DMS114 treated with DMSO at 0.1 percent for 48 hours (cell line): ENCODE measurements at regions not wholly inside any gene's neighbourhood (a gene's known extent, or its start where the extent isn't known, plus 50 kb on each side); places are given as distances from the start of the nearest gene placed in this dataset.

ENCODE experiments used
- DNase-seq: peaks from one replicate; lab custom pipeline; 2025; ENCODE audit not compliant: unreplicated experiment; lab: John Stamatoyannopoulos, UW

- no peak for DNase-seq
Observed at GRCh38 chr20:10802236-10802635, 128.4 kb upstream of the JAG1 start.

DNA sequence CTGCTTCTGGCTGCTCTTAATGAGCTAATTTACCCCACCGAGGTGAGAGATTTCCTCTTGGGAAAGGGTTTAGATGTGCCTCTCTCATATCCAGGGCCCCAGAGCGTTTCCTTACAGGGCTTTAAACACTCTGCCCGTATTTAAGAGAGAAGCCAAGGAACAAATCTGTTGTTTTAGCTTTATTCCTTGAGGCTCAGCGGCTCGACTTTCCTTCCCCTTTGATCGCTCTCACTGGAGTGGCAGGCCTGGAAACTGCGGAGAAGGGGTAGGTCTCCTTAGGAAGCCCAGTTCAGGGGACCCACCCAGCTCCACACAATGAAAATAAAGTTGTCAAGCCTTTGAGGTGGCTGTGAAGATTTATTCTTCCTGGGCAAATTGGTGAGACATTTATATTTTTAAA is 132.0 kb upstream of the JAG1 start:
- DNase-seq = no peak

GRCh38 chr20:10806539-10806938 is 132.7 kb upstream of the JAG1 start:
- no peak for DNase-seq

DNA sequence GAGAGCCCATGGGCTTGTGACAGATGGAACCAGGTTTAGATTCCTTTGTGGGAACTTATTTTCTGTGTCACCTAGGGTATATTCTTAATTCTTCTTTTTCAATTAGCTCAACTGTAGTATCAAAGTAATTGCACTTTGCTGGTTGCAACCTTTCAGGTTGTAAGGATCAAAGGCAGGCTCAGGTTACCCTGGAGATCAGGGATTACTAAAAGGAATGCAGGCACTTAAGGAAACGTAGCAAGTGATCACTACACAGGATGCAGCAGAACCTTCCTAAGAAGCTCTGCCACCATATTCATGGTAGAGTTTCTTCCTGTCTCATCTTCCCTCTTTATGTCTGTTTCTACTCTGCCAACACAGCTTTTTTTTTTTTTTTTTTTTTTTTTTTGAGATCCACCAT is 133.2 kb upstream of the JAG1 start:
- no peak for DNase-seq

GRCh38 chr20:10812759-10813327 is 139.0 kb upstream of the JAG1 start:
- DNase-seq = no peak

GRCh38 chr20:10823585-10823984 is 149.8 kb upstream of the JAG1 start:
- no peak for DNase-seq

GRCh38 chr20:10824750-10825500 is 151.1 kb upstream of the JAG1 start:
- DNase-seq = no peak

- no peak for DNase-seq
Observed at GRCh38 chr20:10826111-10826510, 152.3 kb upstream of the JAG1 start.

- no peak for DNase-seq
Observed at GRCh38 chr20:10828180-10828579, 154.4 kb upstream of the JAG1 start.

GRCh38 chr20:10832141-10832540 is 158.3 kb upstream of the JAG1 start:
- no peak for DNase-seq

GRCh38 chr20:10837901-10838300 is 164.1 kb upstream of the JAG1 start:
- no peak for DNase-seq

DNA sequence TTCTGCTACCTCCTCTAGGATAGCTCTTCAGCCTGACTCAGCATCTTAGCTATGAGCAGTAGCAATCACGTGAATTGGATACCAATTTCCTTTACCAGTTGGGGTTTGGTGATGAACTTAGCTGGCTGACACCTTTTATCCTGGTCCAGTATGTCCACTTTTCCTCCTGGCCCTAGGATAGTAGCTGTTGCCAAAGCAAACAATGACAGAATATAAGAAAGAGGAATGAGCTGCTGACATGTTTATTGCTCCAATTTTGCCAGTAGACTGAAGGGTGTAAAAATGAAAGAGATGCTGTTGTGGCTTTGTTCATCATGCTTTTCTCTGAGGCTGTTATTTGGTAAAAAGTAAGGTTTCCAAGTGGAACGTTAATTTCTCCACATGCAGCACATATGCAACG is 168.3 kb upstream of the JAG1 start:
- no peak for DNase-seq

DNA sequence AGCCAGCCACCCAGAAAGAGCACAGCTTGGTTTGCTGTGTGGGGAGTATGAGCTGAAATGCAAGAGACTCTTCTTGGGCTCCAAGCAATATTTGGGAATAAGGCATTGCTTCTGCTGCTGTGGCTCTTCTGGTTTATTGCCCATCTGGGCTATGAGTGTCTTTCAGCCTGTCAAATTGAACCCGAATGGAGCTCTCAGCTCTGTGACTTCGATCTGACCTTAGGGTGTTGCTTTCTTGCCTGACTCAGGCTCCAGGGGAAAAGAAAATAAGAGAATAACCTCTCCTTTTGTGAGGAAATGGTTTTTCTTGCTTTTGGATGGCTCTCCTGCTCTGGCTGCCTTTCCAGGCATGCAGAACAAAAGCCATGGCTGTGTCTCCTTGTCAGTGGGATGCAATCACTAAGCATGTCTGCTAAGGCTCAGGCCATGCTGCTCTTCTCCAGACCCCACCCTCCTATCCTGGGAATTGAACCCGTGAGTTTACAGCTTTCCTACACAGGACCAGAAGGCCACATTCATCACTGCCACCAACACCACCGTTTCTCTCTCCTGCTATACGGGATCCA is 169.4 kb upstream of the JAG1 start:
- no peak for DNase-seq

GRCh38 chr20:10846766-10847165 is 173.0 kb upstream of the JAG1 start:
- DNase-seq = no peak

GRCh38 chr20:10848810-10849370 is 175.1 kb upstream of the JAG1 start:
- no peak for DNase-seq

DNA sequence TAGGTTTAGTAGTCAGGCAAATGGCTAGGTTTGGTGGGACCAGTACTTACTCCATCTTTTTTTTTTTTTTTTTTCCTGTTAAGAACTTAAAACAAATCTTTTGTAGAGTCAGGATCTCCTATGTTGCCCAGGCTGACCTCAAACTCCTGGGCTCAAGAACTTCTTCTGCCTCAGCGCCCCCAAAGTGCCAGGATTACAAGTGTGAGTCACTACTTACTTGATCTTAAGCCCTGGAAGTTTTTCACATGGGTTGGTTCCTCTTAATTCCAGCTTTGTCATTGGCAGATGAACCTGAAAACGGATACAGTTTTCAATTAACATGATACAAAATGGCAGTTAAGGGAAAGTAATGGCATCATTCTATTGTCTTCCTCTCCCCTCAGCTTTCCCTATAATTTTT is 179.4 kb upstream of the JAG1 start:
- DNase-seq = no peak

GRCh38 chr20:10853731-10854130 is 179.9 kb upstream of the JAG1 start:
- DNase-seq = no peak

GRCh38 chr20:10854976-10855375 is 181.2 kb upstream of the JAG1 start:
- DNase-seq = no peak

DNA sequence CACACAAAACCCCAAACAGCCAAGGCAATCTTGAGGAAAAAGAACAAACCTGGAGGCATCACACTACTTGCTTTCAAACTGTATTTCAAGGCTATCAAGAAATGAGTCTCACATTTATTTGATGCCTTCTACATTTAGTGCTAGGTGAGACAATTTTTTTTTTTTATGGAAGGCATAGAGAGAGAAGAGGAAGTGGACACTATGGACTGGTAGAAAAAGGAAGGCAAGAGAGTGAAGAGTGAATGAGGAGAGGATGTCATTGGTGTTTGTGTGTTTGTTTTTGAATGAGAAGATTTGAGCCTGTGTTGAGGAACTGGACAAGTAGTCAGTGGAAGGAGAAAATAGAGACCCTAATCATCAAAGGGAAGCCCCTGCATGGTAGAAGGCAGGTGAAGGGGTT is 182.0 kb upstream of the JAG1 start:
- no peak for DNase-seq

DNA sequence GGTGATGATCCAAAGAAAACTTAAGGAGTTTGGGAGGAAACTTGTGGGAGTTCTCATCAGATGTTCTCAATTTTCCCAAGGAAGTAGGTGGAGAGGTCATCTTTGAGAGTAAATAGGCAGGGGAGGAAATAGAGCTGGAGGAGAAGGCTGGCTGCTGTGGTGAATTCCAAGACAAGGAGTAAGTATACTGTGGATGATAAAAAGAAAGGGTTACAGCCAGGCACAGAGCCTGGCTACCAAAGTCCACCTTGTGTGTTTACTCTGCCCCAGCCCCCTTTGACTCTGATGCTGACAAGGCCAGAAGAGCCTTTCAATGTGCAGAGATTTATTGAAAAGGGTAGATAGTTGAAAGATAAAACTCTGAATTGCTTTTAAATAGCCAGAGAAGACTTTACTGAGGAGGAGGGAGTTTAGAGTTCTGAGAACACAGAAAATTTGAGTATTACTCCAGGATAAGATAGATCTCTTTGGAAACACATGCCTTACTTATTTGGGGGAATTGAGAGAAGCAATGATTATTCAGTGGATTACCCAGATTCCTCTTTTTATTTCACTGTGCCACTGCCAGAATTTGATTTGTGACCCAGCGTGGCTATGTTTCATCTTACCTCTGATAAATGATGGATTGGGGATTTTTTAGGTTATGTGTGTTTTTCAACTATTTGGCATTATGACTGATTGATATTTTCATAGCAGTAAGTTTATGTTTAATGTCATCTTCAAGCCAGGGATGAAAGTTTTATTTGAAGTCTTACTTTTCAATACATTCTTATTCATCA is 182.6 kb upstream of the JAG1 start:
- no peak for DNase-seq

DNA sequence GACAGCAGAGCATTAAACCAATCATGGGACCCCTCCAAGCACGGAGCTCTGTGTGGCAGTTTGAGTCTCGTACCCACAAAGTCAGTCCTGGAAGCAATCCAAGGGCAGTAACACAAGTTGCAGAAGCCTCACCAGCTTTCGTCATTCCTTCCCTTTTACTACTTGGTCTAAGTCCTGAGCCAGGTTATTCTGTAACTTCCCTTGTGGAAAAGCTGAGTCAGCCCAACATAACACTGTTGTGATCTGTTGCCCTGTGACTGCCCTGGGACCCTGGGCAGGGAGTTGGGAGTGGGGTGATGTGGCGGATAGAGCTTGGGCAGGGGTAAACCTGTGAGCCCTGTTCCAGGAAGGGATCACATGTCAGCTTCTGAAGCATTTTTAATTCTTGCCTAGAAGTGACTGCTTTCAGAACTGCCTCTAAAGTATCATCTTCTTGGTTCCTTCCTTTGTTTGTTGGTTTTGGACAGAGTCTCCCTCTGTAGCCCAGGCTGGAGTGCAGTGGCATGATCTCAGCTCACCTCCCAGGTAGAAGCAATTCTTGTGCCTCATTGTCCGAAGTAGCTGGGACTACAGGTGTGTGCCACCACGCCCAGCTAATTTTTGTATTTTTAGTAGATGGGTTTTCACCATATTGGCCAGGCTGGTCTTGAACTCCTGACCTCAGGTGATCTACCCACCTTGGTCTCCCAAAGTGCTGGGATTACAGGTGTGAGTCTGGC is 183.7 kb upstream of the JAG1 start:
- no peak for DNase-seq
